ENCODE measurements at regions not wholly inside any gene's neighbourhood (a gene's known extent, or its start where the extent isn't known, plus 50 kb on each side); places are given as distances from the start of the nearest gene placed in this dataset.

DNA sequence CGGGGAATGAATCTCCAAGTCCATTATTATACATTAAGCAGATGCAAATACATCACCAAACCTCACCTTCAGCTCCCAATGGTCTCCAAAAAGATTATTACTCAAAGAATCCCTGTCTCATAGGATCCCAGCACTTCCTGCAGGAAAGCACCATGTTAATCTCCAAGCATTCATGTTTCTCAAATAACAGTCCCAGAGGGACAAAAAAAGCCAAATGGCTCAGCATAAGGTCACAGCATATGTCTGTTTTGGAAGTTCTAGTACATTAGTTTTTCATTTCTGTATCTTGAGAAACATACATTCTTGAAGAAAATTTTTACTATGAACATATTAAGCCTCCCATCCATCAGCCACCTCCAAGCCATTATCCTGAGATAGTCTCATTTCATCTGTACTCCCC is 103.3 kb downstream of the METTL4 start:
- DNase-seq: no peak

DNA sequence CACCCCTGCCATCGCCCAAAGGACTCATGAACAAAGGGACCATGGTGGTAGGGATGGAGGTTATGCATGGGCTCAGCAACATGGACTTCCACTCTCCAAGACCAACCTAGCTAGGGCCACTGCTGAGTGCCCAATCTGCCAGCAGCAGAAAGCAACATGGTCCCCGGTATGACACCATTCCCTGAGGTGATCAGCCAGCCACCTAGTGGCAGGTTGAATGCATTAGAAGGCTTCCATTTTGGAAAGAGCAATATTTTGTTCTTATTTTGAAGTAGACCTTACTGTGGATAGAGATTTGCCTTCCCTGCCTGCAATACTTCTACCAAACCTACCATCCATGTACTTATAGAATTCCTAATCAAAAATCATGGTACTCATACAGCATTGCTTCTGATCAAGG is 99.8 kb downstream of the METTL4 start:
- no peak for DNase-seq

DNA sequence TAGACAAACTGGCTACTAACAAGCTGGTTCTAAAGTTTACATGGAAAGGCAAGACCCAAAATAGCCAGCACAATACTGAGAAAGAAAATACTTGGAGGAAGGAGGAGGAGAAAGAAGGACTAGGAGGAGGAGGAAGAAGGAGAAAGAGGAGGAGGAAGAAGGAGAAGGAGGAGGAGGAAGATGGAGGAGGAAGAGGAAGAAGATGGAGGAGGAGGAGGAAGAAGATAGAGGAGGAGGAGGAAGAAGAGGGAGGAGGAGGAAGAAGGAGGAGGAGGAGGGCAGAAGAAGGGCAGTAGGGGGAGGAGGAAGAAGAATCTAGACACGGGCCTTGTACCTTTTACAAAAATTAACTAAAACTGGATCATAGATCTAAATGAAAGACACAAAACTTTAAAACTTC is 92.6 kb downstream of the METTL4 start:
- DNase-seq: no peak

DNA sequence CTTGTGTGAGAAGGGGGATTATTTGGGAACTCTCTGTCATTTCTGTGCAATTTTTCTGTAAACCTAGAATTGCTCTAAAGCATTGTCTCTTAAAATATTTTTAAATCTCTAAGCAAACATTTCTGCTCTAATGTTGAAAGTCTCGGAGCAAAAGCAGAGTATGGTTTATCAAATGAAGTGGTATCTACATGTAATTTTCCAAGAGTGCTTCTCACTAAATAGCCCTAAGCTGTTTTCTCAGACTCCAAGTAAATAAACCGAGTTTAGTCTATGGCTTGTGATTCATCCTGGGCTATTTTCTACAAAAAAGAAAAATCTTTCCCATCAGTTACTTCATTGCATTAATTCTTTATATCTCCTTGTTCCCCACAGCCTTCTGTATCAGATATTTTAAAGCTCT is 90.8 kb downstream of the METTL4 start:
- DNase-seq: no peak

DNA sequence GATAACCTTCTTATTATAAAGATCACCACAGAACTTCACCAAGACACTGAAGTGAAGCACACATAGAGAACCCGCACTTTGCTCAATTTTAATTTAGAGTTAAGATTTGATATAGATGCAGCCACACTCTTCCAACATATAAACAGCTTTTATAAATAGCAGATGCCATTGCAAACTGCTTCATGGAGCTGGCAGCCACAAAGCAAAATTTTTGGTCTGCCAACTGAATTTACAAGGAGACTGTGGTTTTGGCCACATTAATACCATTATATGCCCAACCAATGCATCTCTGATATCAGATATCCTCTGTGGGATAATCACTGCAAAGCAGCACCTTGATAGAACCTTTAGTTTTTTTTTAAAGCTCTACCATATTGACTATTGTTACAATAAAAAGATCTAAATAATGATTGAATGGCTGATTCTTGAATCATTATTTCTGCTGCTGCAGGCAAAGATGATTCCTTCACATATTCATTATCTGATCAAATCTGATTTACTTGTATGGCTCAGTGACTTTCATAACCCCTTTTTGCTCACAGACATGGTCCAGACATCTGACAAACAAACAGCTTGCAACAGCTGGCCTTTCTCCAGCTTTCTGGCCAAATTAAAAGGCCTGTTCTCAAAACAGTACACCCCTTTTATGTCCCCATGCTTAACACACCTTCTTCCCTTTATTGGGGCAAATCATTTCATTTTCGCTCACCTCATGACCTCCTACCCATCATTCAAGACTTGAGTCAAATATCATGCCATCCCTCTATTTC is 88.4 kb downstream of the METTL4 start:
- DNase-seq: no peak

DNA sequence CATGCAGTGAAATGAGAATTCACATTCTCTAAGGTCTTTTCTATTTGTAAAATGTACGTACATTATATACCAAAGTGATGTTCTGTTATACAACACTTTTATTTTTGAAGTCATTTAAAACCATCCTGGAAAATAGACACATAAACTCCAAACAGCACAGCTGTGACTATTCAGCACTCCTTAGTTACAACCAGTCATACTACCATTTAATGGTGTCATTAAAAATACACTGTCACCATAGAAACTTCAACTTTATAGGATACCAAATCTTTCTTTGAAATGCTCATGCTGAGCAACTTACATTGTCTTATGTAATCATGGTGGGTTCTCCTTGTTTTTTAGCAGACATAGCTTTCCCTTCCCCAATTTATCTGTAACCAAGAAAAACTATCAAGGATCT is 85.3 kb downstream of the METTL4 start:
- no peak for DNase-seq

DNA sequence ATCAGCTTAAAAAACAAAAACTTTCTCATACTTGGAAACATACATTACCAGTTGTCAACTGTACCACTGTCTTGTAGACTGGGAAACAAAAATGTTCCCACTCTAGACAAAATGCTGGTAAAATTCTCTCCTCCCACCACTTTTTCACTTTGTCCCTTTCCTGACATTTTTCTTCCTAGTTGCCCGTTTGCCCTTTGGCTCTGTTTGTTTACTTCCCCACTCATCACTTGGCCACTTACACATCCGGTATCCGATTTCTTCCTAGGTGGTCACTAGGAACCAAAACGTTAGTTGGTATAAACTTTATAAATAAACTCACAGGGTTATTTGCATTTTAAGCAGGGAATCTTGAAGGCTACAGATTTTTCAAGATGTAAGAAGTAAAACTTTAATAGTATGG is 84.9 kb downstream of the METTL4 start:
- no peak for DNase-seq
